DND-41 (cell line): ENCODE measurements at regions not wholly inside any gene's neighbourhood (a gene's known extent, or its start where the extent isn't known, plus 50 kb on each side); places are given as distances from the start of the nearest gene placed in this dataset.

Source experiments
- EZH2 ChIP-seq: IDR thresholded peaks from 3 replicates; pipeline ENCODE4 v1.6.1; 2012; ENCODE audit warnings: borderline replicate concordance, low read depth, mild to moderate bottlenecking, moderate library complexity, low read length, inconsistent platforms; ENCODE audit not compliant: severe bottlenecking
- TF ChIP-seq, protein P1 (sequence below): IDR thresholded peaks from 2 replicates; pipeline ENCODE4 v1.5.1; 2012; ENCODE audit warnings: borderline replicate concordance, low read length, moderate library complexity, mild to moderate bottlenecking; ENCODE audit not compliant: poor library complexity, severe bottlenecking; ENCODE audit errors: extremely low read depth

DNA sequence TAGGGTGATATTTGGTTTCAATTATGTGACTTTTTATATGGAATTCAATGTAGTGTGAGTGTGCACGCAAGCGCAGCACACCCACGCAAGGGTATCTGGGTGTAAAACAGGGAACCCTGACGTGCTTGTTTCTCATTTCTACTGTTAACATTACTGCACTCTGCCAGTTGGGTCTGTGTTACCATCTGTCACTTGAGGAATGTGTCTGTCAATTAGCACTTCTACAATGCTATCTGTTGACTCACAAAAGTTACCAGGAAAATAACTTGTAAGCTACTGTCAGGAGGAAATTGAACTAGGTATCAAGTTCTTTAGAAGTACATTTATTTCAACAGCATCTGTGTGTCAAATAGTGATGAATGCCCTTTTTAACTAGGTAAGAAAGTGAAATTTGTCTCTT is 695.5 kb upstream of the LRFN5 start:
- TF ChIP-seq, protein P1, sequence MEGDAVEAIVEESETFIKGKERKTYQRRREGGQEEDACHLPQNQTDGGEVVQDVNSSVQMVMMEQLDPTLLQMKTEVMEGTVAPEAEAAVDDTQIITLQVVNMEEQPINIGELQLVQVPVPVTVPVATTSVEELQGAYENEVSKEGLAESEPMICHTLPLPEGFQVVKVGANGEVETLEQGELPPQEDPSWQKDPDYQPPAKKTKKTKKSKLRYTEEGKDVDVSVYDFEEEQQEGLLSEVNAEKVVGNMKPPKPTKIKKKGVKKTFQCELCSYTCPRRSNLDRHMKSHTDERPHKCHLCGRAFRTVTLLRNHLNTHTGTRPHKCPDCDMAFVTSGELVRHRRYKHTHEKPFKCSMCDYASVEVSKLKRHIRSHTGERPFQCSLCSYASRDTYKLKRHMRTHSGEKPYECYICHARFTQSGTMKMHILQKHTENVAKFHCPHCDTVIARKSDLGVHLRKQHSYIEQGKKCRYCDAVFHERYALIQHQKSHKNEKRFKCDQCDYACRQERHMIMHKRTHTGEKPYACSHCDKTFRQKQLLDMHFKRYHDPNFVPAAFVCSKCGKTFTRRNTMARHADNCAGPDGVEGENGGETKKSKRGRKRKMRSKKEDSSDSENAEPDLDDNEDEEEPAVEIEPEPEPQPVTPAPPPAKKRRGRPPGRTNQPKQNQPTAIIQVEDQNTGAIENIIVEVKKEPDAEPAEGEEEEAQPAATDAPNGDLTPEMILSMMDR = no peak
- TF ChIP-seq EZH2 = no peak
